ENCODE measurements at regions not wholly inside any gene's neighbourhood (a gene's known extent, or its start where the extent isn't known, plus 50 kb on each side); places are given as distances from the start of the nearest gene placed in this dataset.

- no peak for TF ChIP-seq EZH2phosphoT487 (IDR thresholded peaks at IDR 0.05; ENCODE audit: borderline replicate concordance, low read depth)
- TF ChIP-seq MEF2A (IDR thresholded peaks at IDR 0.05; ENCODE audit: borderline replicate concordance, low read depth), result no peak
- TF ChIP-seq, protein P1, sequence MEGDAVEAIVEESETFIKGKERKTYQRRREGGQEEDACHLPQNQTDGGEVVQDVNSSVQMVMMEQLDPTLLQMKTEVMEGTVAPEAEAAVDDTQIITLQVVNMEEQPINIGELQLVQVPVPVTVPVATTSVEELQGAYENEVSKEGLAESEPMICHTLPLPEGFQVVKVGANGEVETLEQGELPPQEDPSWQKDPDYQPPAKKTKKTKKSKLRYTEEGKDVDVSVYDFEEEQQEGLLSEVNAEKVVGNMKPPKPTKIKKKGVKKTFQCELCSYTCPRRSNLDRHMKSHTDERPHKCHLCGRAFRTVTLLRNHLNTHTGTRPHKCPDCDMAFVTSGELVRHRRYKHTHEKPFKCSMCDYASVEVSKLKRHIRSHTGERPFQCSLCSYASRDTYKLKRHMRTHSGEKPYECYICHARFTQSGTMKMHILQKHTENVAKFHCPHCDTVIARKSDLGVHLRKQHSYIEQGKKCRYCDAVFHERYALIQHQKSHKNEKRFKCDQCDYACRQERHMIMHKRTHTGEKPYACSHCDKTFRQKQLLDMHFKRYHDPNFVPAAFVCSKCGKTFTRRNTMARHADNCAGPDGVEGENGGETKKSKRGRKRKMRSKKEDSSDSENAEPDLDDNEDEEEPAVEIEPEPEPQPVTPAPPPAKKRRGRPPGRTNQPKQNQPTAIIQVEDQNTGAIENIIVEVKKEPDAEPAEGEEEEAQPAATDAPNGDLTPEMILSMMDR (IDR thresholded peaks at IDR 0.05), result peak; percentile 84
- TF ChIP-seq NFIC (IDR thresholded peaks at IDR 0.05; ENCODE audit: borderline replicate concordance), result peak; percentile 68
- TF ChIP-seq SIN3A (IDR thresholded peaks at IDR 0.05; ENCODE audit: borderline replicate concordance, low read depth, low read length), result no peak
- no peak for TF ChIP-seq YY1 (IDR thresholded peaks at IDR 0.05; ENCODE audit: low read depth)
- no peak for TF ChIP-seq EP300 (IDR thresholded peaks at IDR 0.05; ENCODE audit: borderline replicate concordance in 1 of 2, low read depth in 1 of 2, low read length in 1 of 2)
- TF ChIP-seq POLR2AphosphoS5 (IDR thresholded peaks at IDR 0.05; ENCODE audit: low read depth, low read length), result no peak
Measured at GRCh38 chr6:142566628-142567396, 265.0 kb downstream of the ADGRG6 start.

All from SK-N-SH (cell line).